ENCODE measurements at regions not wholly inside any gene's neighbourhood (a gene's known extent, or its start where the extent isn't known, plus 50 kb on each side); places are given as distances from the start of the nearest gene placed in this dataset.

DNA sequence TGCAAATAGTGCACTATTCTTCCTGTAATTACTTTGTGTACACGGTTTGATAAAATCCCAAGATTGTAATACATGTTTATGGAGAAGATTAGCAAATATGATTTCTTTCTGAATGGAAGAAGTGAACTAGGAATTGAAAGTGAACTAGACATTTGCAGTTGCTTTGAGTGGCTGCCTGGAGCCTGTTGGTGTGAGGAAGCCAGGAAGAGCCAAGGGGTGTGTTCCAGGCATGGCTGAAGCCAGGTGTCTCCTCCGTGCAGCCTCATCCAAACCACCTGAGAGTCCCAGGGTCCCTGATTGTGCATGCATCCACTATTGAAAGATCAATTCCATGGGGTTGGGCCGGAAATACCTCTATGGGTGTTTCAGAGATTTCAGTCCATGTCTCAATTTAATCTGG lies 253.1 kb upstream of the SHH start:
- no peak for TF ChIP-seq EZH2 (IDR thresholded peaks at IDR 0.05; ENCODE audit: insufficient read depth, poor library complexity, severe bottlenecking)
- TF ChIP-seq EZH2phosphoT487 (IDR thresholded peaks at IDR 0.05; ENCODE audit: insufficient read depth, low read depth) = no peak

All from GM23248 (cell line).